ENCODE measurements at regions not wholly inside any gene's neighbourhood (a gene's known extent, or its start where the extent isn't known, plus 50 kb on each side); places are given as distances from the start of the nearest gene placed in this dataset.

DNA sequence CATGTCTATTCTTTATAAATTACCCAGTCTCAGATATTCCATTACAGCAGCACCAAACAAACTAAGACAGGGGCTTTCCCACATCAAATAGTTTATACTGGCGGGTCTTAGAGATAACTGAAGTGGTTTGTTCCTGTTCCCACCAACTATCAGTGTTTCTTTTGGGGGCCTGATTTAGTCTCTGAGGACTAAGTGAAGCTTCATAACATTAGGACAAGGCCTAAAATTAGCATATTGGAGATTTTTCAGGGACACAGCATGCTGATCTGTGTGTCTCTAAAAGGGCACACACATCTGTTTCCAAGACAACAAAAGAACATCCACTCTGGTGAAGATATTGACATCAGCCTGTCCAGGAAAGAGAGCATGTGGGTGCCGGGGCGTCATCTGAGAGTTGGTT is 72.6 kb upstream of the SEMA6D start:
- TF ChIP-seq, protein P1, sequence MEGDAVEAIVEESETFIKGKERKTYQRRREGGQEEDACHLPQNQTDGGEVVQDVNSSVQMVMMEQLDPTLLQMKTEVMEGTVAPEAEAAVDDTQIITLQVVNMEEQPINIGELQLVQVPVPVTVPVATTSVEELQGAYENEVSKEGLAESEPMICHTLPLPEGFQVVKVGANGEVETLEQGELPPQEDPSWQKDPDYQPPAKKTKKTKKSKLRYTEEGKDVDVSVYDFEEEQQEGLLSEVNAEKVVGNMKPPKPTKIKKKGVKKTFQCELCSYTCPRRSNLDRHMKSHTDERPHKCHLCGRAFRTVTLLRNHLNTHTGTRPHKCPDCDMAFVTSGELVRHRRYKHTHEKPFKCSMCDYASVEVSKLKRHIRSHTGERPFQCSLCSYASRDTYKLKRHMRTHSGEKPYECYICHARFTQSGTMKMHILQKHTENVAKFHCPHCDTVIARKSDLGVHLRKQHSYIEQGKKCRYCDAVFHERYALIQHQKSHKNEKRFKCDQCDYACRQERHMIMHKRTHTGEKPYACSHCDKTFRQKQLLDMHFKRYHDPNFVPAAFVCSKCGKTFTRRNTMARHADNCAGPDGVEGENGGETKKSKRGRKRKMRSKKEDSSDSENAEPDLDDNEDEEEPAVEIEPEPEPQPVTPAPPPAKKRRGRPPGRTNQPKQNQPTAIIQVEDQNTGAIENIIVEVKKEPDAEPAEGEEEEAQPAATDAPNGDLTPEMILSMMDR (IDR thresholded peaks at IDR 0.05; ENCODE audit: low read depth, low read length): no peak
- H3K4me3 ChIP-seq (ENCODE audit: low read depth, low read length): no peak overlapping the region

DNA sequence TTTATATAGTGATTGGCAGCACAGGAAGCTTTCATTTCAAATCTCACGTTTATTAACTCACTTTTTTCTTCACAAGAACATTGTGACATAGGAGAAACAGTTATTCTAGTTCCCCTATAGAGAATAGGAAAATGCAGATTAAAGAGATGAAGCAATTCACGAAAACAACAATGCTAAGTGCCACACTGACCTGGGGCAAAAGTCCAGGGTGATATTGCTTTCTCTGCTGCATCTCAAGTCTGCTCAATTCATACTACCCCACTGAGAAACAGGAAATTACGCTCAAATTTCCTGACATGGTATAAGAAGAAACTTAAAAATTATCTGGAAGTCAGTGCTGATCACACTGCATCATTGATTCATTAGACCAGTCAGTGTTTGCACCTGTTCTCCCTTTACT is 66.7 kb upstream of the SEMA6D start:
- TF ChIP-seq, protein P1 (IDR thresholded peaks at IDR 0.05; ENCODE audit: low read depth, low read length): no peak
- H3K4me3 ChIP-seq (ENCODE audit: low read depth, low read length): no peak overlapping the region

DNA sequence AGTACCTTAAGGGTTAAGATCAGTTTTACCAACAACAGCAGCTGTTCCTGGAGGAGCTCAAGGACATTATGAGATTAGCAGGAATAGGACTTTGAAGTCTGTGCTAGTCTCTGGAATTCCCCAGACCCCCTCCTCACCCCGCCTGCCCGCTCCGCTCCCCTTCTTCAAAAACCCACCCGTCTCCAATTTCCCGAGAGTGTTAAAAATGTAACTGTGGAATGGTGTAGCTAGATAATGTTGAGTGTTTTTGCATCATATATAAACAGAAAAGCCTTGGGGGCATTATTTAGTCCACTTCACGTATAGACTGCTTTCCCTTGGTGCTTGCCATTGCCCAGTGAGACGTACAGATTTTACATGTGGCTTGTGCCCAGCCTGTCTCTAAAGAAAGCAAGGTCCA is 65.0 kb upstream of the SEMA6D start:
- H3K4me3 ChIP-seq (ENCODE audit: low read depth, low read length): no peak overlapping the region
- TF ChIP-seq, protein P1 (IDR thresholded peaks at IDR 0.05; ENCODE audit: low read depth, low read length): no peak

DNA sequence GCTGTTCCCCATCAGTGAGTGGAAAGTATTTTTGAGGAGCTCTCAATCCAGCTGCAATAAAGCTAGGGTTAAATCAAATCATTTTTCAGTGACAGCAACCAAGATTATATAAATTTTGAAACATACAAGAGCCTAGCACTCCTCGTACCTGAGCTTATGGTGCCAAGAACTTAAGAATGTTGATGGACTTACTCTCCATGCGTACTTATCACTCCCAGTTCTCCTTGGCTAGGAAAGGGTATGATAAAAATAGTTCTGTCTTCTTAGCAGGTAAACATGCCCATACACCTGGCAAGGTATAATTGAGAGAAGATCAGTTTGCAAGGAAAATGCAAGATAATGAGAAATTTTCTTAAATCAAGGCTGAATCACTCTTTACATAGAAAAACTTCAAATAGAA is 64.5 kb upstream of the SEMA6D start:
- TF ChIP-seq, protein P1 (IDR thresholded peaks at IDR 0.05; ENCODE audit: low read depth, low read length): no peak
- no peak overlapping the region for H3K4me3 ChIP-seq (ENCODE audit: low read depth, low read length)

DNA sequence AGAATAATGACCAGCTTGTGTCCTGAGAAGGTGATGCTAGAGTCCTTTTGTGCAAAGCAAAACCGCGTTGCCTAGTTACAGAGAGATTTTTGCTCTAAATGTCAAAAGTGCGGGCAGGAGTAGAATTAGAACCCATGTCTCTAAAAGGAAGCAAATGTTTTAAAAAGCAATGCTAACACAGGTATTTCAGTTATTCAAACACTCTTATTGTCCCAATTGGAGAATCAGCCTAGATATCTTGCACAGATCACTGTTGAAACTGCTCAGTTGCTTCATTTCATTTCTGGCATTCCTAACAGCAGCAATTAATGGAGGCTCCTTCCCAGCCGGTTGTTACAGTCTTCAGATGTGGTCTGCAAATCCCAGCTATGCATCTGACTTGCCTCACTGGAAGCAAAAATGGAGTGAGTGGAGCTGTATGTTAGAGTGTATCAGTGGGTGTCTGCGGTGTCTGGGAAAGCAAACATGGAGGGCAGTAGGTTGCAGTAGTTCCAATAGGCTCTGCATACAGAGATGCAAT is 55.6 kb upstream of the SEMA6D start:
- TF ChIP-seq, protein P1 (IDR thresholded peaks at IDR 0.05; ENCODE audit: low read depth, low read length): no peak
- H3K4me3 ChIP-seq (ENCODE audit: low read depth, low read length): no peak overlapping the region

DNA sequence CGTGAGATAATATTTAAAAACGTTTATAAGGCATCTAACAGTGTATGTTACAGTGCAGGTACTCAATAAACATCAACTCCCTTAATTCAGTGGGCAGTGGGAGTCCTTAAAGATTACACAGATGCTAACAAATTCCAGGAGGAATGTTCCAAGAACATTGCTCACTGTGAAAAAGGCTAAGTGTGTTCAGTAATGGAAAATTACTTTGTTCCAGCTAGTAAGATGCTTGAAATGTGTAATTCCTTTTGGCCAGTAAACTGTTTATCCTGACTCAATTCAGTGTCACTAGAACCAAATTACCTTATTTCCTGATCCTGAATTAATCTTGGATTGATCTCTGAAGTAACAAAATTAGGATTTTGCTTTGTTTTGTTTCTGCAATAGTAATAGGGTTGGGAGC is 54.2 kb upstream of the SEMA6D start:
- TF ChIP-seq, protein P1 (IDR thresholded peaks at IDR 0.05; ENCODE audit: low read depth, low read length): no peak
- H3K4me3 ChIP-seq (ENCODE audit: low read depth, low read length): no peak overlapping the region

Data from WI38 (cell line).